ENCODE measurements at regions not wholly inside any gene's neighbourhood (a gene's known extent, or its start where the extent isn't known, plus 50 kb on each side); places are given as distances from the start of the nearest gene placed in this dataset.
"Not testable (repeated sequence)": the region's sequence is repeated elsewhere in the genome, so short reads cannot be mapped to it uniquely, and the experiment has no call there.

GRCh38 chr5:119961993-119962392 is 332.6 kb downstream of the FAM170A start:
- Histone ChIP-seq H3K27ac (no peak overlapping the region), H3K27me3 (no peaks in the 10 kb centered on the region), H3K4me1 (no peaks in the 10 kb centered on the region), H3K9me3 (no peaks in the 10 kb centered on the region), H3K36me3 (no peaks in the 10 kb centered on the region), H3K4me3 (no peak overlapping the region)
- no peak for DNase-seq
- no peak for TF ChIP-seq POLR2A (IDR thresholded peaks at IDR 0.05)
- no peak for TF ChIP-seq EP300 (IDR thresholded peaks at IDR 0.05)
- no peak for TF ChIP-seq CTCF (IDR thresholded peaks at IDR 0.05)
- TF ChIP-seq POLR2AphosphoS5 (IDR thresholded peaks at IDR 0.05): no peak
- intact Hi-C loops (cut with DNase I): no loop called here
- WGBS, 2 donors: 43 to 74% methylated on average over 1 of the region's 1 CpG

- H3K4me3 ChIP-seq: no peak overlapping the region
- intact Hi-C loops (cut with DNase I): no loop called here
- no peak overlapping the region for H3K27ac ChIP-seq
- no peaks in the 10 kb centered on the region for H3K27me3 ChIP-seq
- DNase-seq: no peak
- H3K9me3 ChIP-seq: peaks cover 0 to 2% (median 0%) of the 10 kb centered on the region in 4 donors
- no peaks in the 10 kb centered on the region for H3K36me3 ChIP-seq
- H3K4me1 ChIP-seq: no peaks in the 10 kb centered on the region
- TF ChIP-seq POLR2AphosphoS5 (IDR thresholded peaks at IDR 0.05): no peak
- TF ChIP-seq CTCF (IDR thresholded peaks at IDR 0.05): no peak
- no peak for TF ChIP-seq EP300 (IDR thresholded peaks at IDR 0.05)
- TF ChIP-seq POLR2A (IDR thresholded peaks at IDR 0.05): no peak
- WGBS, 2 donors: 74 to 79% methylated on average over 3 of the region's 3 CpGs
Observed at GRCh38 chr5:119966028-119966427, 336.7 kb downstream of the FAM170A start.

- Histone ChIP-seq H3K27ac (no peak overlapping the region), H3K27me3 (no peaks in the 10 kb centered on the region), H3K36me3 (no peaks in the 10 kb centered on the region), H3K9me3 (peaks cover 0 to 2% (median 0%) of the 10 kb centered on the region in 4 donors), H3K4me3 (no peak overlapping the region), H3K4me1 (no peaks in the 10 kb centered on the region)
- 86 to 92% methylated on average over 2 of the region's 2 CpGs for WGBS, 2 donors
- no peak for TF ChIP-seq POLR2AphosphoS5 (IDR thresholded peaks at IDR 0.05)
- TF ChIP-seq CTCF (IDR thresholded peaks at IDR 0.05): no peak
- no peak for TF ChIP-seq EP300 (IDR thresholded peaks at IDR 0.05)
- no peak for TF ChIP-seq POLR2A (IDR thresholded peaks at IDR 0.05)
- intact Hi-C loops (cut with DNase I): no loop called here
- DNase-seq: no peak
Observed at GRCh38 chr5:119968690-119969089, 339.3 kb downstream of the FAM170A start.

GRCh38 chr5:119987077-119987476 is 357.7 kb downstream of the FAM170A start:
- WGBS, 2 donors: 91% methylated on average over 7 of the region's 7 CpGs
- H3K4me1 ChIP-seq; H3K36me3 ChIP-seq; intact Hi-C loops (cut with DNase I); H3K27me3 ChIP-seq; H3K27ac ChIP-seq; DNase-seq; H3K9me3 ChIP-seq; H3K4me3 ChIP-seq: not testable (repeated sequence)

- 79 to 84% methylated on average over 3 of the region's 3 CpGs for WGBS, 2 donors
- Histone ChIP-seq H3K4me3 (no peak overlapping the region), H3K27ac (no peak overlapping the region), H3K9me3 (no peaks in the 10 kb centered on the region), H3K27me3 (no peaks in the 10 kb centered on the region), H3K4me1 (no peaks in the 10 kb centered on the region), H3K36me3 (no peaks in the 10 kb centered on the region)
- TF ChIP-seq EP300 (IDR thresholded peaks at IDR 0.05) (no peak), CTCF (IDR thresholded peaks at IDR 0.05) (no peak), POLR2A (IDR thresholded peaks at IDR 0.05) (no peak), POLR2AphosphoS5 (IDR thresholded peaks at IDR 0.05) (no peak)
- intact Hi-C loops (cut with DNase I): no loop called here
- DNase-seq: no peak
Observed at GRCh38 chr5:119991625-119992024, 362.3 kb downstream of the FAM170A start.

Data from sigmoid colon (tissue), 6 donors.